ENCODE measurements at regions not wholly inside any gene's neighbourhood (a gene's known extent, or its start where the extent isn't known, plus 50 kb on each side); places are given as distances from the start of the nearest gene placed in this dataset.

GRCh38 chr11:119795231-119795630, 66.2 kb upstream of the NECTIN1 start:
- DNase-seq (ENCODE audit: low read depth, low spot score) = no peak

DNA sequence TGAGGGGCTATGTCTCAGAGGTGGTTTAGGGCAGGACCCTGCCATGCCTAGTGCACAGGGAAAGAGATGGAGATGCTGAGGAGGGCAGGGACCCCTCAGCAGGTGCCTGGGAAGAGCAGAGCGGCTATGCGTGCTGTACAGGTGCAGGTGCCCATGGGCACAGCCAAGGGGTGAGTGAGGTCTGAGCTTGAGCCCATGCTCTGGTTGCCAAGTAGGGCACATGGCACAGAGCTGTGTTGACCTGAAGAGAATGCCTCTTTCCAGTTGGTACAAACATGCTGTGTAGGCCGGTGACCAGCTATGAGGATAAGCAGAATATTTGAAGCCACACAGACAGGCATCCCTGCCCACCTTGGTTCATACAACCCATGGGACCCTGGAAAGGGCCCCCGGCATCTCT, 65.8 kb upstream of the NECTIN1 start:
- DNase-seq (ENCODE audit: low read depth, low spot score) = no peak

DNA sequence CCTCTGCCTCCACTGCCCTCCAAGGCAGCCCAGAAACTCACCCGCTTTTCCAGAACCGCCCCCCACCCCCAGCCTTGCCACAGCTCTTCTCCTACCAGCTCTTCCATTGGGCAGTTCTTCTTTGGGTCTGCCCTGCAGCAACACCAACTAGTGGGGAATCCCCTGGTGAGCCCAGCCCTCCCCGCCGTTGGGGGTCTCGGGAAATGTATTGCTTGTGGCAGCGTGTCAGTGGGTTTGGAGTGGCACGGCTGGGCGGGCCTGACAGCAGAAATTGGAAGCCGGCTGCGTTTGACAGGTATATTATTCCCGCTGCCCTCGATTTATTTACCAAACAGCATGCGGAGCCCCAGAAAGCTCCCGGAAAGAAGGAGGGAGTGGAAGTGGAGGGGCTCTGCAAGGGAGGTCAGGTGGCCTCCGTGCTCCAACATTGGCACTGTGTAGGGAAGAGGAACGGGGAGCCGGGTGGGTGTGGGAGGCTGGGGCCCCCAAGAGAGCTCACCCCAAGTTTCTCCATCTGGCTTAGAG, 65.2 kb upstream of the NECTIN1 start:
- DNase-seq (ENCODE audit: low read depth, low spot score) = no peak

DNA sequence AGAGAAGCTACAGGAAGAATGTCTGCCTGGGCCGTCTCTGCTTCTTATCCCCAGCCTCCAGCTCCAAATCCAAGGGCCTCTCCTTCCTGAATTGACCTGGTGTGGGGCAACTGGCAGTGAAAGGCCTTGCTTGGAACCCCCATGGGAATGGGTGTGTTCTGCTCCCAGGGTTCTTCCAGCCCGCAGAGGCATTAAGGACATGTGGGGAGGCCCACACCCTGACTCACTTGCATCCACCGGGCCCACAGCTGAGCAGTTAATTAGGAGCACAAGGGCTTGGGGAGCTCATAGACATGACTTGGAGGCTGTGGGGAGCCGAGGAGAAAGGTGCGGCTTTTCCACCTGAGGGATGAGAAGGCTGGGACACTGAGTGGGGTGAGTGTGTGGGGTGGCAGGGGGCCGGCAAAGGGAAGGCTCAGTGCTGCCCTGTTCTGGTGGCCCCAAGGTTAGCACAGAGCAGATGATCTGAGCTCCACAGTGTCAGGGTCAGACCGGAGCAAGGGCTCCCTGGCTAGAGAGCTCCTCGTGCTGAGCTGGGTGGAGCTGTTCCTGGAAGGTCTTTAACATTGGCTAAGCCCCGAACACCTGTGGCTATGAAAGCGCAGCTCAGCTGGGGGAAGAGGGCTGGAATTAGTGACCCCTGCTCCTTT, 64.5 kb upstream of the NECTIN1 start:
- DNase-seq (ENCODE audit: low read depth, low spot score) = no peak

- no peak for DNase-seq (ENCODE audit: low read depth, low spot score)
Measured at GRCh38 chr11:119791701-119792151, 62.7 kb upstream of the NECTIN1 start.

DNA sequence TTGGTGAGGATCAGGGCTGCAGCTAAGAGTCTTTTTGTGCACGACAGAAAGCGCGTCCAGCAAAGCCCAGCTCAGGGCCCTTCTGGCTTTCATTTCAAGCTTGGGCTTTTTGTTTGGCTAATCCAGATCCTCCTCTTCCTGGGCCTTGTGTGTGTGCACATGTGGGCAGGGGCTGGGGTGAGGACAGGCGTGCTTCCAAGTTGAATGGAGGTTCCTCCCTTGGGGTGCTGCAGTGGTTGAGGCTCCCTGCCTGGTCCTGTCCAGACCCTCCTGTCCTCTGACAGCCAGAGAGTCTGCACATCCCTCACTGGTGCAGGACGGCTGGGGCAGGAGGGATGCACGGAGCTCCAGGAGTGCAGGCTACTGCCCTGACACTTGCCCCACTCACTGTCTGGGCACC, 62.0 kb upstream of the NECTIN1 start:
- no peak for DNase-seq (ENCODE audit: low read depth, low spot score)

GRCh38 chr11:119790476-119790875, 61.5 kb upstream of the NECTIN1 start:
- DNase-seq (ENCODE audit: low read depth, low spot score) = no peak

DNA sequence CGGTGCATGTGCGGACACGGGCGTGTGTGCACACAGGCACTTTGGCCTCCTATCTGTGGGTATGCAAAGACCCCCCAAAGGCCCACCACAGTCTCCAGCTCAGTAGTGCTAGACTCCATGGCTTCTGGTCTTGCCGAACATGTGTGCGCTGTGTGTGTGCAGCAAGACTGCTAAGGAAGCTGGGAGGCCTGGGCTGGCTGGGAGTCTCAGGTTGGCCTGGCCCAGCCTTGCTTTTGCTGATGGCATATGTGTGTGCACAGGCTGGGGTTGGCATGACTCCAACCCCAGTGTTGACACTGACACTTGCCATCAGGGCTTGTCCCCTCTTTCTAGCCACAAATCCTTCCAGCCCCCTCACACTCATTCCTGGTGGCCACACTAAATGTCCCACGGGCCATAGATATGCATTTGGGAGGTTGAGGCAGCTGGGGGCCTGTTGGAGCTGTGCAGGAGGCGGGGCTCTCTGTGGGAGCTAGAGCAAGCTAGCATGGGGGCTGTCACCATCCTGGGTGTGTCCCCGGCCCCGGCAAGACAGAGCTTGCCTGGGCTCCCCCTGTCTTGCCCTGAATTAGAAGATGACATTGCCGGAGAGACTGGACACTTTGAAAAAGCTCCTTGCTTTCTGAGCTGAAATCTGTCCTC, 60.9 kb upstream of the NECTIN1 start:
- DNase-seq (ENCODE audit: low read depth, low spot score) = no peak

DNA sequence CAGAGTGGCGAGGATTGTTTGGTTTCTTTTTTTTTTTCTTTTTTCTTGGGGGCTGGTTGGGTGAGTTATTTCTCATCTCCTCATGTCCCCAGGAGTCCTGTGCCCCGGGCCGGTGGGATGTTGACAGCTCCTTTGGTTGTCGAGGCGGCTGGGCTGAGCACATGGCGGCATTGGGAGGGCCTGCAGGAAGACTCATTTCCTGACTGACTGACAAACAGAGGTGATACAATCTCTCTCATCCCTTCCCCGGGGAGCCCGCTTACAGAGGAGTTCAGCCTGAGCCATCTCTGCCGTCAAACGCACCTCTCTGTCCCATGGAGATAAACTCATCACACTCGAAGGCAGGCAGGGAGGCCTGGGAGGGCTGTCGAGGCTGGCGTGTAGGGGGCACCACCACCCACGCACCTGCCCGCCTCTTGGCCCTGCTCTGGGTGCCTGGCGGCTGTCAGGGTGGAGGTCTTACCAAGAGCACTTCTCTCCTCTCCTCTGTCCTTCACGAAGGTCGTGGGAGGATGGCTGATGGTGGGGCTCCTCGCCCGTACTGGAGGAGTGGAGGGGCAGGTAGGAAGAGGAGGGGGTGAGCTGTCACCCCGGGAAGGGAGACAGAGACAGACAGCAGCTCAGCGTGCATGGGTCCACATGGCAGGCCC, 60.0 kb upstream of the NECTIN1 start:
- no peak for DNase-seq (ENCODE audit: low read depth, low spot score)

DNA sequence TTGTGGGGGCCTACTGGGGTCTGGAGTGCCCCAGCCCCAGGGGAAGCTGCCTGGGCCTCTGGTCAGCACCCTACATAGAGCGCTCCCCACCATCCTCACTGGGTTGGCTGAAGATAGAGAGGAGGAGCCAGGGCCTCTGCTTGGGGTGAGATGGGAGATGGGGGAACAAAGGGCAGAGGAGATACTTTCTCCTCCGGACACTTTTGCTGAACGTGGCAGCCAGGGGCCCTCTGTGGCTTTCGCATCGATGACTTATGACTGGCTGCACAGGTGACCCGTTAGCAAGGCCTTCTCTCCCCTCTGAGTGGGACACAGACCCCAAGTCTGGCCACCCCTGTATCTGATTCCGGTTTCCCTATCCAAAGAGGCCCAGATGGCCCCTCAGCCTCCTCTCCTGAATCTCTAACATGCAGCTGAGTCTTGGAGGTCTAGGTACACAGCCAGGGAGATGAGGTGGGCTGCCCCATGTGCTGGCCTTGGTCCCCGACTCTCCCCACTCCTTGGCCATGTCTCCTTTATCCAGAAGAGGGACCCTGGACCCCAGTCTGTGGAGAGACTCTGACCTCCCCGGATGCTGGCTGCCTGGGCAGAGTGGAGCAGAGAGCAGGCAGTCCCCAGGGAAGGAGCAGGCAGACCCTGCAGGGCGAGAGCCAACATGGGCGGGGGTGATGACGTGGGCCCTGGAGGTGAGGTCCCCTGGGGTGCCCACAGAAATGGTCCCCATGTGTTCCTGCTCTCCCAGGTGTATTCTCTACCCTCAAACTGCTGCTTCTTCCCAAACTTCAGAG, 59.3 kb upstream of the NECTIN1 start:
- no peak for DNase-seq (ENCODE audit: low read depth, low spot score)

GRCh38 chr11:119787074-119787461, 58.1 kb upstream of the NECTIN1 start:
- no peak for DNase-seq (ENCODE audit: low read depth, low spot score)

DNA sequence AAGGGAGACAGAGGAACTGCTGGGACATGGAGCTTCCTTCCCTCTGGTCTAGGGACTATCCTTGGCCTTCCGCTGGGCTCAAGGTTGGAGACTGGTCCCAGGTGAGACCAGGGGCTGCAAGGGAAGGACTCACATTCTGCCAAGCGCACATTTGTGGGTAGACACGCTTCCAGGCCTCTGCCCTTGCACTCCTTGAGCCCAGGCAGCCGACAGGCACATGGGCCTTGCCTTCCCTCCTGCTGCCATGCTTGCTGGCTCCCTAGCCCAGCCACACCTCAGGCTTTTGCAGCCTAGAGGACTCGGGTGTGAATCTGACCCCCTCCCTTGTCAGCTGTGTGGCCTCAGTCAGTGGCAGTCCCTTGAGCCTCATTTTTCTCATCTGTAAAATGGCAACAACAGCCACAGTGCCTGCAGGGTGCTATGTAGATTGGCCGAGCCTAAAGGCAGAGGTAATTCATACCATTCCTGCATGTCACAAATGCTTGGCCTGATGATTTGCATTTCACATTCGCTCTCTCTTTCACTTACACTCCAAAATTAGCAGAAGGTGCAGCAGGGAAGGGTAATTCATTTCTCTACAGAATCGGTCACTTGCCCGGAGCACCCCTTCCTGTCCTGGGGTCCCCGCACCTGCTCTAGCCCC, 57.6 kb upstream of the NECTIN1 start:
- DNase-seq (ENCODE audit: low read depth, low spot score) = no peak

GRCh38 chr11:119785131-119785530, 56.1 kb upstream of the NECTIN1 start:
- DNase-seq (ENCODE audit: low read depth, low spot score) = no peak

DNA sequence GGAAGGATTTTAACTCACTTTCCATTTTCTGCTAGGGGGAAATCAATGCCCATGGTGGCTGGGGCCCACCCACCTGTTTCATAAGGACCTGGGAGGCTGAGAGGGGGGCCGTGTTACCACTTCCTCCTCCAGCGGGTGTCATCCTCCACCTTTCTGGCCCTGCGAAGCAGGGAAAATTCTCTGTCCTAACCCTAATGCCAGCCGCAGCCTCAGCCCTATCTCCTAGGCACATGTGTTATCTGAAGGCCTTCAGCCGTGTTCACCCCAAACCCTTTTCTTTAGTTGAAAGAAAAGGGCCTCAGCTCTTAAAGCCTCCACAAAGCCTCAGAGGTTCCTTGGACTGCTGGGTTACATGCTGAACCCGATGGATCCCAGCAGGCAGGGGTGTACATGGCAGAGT, 55.4 kb upstream of the NECTIN1 start:
- DNase-seq (ENCODE audit: low read depth, low spot score) = no peak

GRCh38 chr11:119783466-119784400, 54.7 kb upstream of the NECTIN1 start:
- no peak for DNase-seq (ENCODE audit: low read depth, low spot score)

DNA sequence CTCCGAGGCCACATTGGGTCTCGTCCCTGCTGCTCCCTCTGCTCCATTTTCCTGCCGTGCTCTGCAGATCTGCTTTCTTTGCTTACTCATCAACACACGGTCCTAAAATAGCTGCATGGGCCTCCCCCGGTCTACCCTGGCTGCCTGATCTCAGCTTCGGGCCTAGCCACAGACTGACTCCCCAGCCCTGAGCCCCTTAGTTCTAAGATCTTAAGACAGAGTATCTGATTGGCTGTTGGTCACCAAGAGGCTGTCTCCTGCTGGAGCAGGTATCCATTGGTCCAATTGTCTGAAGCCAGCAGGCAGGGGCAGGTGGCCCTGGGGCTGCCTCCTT, 53.7 kb upstream of the NECTIN1 start:
- DNase-seq (ENCODE audit: low read depth, low spot score) = no peak

DNA sequence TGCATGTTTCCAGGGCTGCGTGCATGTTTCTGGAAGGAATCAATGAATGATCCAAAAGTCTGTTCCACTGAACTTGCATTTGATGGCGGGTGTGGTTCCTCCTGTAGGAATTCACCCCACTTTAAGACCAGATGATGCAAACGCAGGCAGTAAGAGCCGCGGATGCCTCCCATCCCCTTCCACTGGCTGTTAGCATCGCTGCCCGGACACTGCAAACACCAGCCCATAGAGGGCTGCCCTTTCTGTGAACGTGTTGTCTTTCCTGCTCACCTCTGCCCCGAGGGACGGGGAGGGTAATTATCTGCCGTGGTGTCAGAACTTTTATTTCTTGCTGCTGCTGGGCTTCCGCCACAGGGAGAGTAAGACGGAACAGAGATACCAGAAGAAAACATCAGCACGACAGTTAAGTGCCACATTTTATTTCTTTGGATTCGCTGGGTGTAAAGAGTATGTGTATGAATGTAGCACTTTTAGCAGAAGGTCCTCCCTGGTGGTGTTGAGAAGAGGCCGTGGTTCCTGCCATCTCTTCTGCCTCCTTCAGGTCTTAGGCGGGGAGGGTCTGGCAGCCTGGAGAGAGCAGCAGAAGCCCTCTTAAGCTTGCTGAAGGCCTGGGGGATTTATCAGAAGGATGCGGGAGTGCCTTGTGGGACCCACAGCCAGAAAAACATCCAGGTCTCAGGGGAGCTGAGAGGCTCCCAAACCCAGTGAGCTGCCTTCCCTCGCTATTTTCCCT, 53.2 kb upstream of the NECTIN1 start:
- no peak for DNase-seq (ENCODE audit: low read depth, low spot score)

DNA sequence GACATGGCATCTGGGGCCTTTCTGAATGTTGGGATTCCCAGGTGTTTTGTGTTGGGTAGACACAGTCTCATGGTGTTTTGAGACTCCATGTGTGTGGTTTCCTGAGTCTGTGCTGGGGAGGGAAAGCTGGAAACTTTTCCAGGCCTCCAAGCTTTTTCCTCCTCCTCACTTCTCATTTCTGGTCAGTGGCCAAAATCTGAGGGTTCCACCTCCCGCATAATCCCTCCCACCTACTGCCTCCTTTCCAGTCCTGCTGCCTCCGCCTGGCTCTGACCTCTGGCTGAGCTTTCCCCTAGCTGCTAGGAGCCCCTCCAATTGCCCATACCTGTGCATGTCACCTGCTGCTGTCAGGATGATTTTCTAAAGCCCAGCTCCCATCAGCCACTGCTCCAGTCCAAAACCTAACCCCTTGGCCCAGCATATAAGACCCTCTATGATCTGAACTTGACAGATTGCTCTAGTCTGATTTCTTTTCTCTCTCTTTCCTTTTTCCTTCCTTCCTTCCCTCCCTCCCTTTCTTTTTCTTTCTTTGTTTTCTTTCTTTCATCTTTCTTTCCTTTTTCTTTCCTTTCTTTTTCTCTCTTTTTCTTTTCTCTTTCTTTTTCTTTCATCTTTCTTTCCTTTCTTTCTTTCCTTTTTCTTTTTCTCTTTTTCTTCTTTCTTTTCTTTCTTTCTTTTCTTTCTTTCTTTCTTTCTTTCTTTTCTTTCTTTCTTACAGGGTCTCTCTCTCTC, 51.4 kb upstream of the NECTIN1 start:
- no peak for DNase-seq (ENCODE audit: low read depth, low spot score)

Data from iPS DF 19.7 (cell line).